Activated CD8-positive, alpha-beta T cell treated with anti-CD3 and anti-CD28 coated beads for 36 hours (primary cell): ENCODE measurements at regions not wholly inside any gene's neighbourhood (a gene's known extent, or its start where the extent isn't known, plus 50 kb on each side); places are given as distances from the start of the nearest gene placed in this dataset.

Experiments used
- ATAC-seq: fragments of 200-7000 bp; cut with Tn5 transposase; one replicate; pipeline ENCODE4 v1.10.0; 2021; ENCODE audit warnings: mild to moderate bottlenecking, moderate library complexity
- CTCF ChIA-PET: fragments of 350-600 bp; sonication (Branson Sonifier 250); formaldehyde crosslinking; loops from one replicate; lab custom pipeline; 2021; ENCODE audit warnings: antibody characterized with exemption; lab: Charles Lee
- POLR2A ChIA-PET: fragments of 350-600 bp; sonication (Branson Sonifier 250); formaldehyde crosslinking; loops from one replicate; lab custom pipeline; 2021; ENCODE audit warnings: antibody characterized with exemption; lab: Charles Lee
- DNase-seq: peaks from one replicate; pipeline ENCODE4 v3.0.0-alpha.2; 2020
- H3K27ac Mint-ChIP-seq: one replicate; pipeline ENCODE4 v1.8.0; 2021; ENCODE audit warnings: mild to moderate bottlenecking, mixed read lengths
- H3K27me3 Mint-ChIP-seq: one replicate; pipeline ENCODE4 v1.8.0; 2021; ENCODE audit warnings: mixed read lengths
- H3K36me3 Mint-ChIP-seq: one replicate; pipeline ENCODE4 v1.8.0; 2021; ENCODE audit warnings: low read depth, mixed read lengths
- H3K4me1 Mint-ChIP-seq: one replicate; pipeline ENCODE4 v1.8.0; 2021; ENCODE audit warnings: low read depth, mixed read lengths
- H3K4me3 Mint-ChIP-seq: one replicate; pipeline ENCODE4 v1.8.0; 2021; ENCODE audit warnings: mild to moderate bottlenecking, moderate library complexity, mixed read lengths
- H3K9me3 Mint-ChIP-seq: one replicate; pipeline ENCODE4 v1.8.0; 2021; ENCODE audit warnings: mixed read lengths
- intact Hi-C: fragments of 100-400 bp; cut with micrococcal nuclease; formaldehyde crosslinking; loops from one replicate; pipeline ENCODE4 v1.10.0; 2022
- TF ChIP-seq, protein P1 (sequence below): fragments of 200-600 bp; IDR thresholded peaks from one replicate; pipeline ENCODE4 v1.8.0; 2022; ENCODE audit warnings: antibody characterized with exemption, mild to moderate bottlenecking

DNA sequence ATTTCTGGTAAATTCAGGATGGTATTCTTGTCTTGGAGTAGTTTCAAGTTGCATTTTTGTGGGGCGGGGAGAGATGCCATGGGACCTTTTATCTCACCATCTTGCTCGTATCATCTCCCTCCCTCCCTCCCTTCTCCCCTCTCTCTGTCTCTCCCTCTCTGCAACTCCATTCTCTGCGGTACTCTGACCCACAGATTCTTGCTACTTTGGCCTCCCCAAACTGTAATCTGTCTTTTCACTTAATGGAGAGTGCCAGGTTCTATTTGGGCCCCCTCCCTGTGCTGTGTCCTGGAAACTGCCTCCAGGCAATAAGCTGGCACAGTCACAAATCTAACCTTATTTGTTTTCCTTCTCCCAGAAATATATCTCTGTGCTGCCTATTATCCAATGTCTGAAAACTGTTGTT is 175.2 kb downstream of the PAWR start:
- intact Hi-C loops = no loop called here
- TF ChIP-seq, protein P1, sequence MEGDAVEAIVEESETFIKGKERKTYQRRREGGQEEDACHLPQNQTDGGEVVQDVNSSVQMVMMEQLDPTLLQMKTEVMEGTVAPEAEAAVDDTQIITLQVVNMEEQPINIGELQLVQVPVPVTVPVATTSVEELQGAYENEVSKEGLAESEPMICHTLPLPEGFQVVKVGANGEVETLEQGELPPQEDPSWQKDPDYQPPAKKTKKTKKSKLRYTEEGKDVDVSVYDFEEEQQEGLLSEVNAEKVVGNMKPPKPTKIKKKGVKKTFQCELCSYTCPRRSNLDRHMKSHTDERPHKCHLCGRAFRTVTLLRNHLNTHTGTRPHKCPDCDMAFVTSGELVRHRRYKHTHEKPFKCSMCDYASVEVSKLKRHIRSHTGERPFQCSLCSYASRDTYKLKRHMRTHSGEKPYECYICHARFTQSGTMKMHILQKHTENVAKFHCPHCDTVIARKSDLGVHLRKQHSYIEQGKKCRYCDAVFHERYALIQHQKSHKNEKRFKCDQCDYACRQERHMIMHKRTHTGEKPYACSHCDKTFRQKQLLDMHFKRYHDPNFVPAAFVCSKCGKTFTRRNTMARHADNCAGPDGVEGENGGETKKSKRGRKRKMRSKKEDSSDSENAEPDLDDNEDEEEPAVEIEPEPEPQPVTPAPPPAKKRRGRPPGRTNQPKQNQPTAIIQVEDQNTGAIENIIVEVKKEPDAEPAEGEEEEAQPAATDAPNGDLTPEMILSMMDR = no peak
- Mint-ChIP-seq H3K4me1 (no peaks in the 10 kb centered on the region), H3K27me3 (no peaks in the 10 kb centered on the region), H3K4me3 (no peak overlapping the region), H3K36me3 (no peaks in the 10 kb centered on the region), H3K9me3 (peaks cover 7% of the 10 kb centered on the region), H3K27ac (no peak overlapping the region)
- ATAC-seq = no peak
- DNase-seq = no peak
- CTCF ChIA-PET = no interaction called here
- POLR2A ChIA-PET = no interaction called here

DNA sequence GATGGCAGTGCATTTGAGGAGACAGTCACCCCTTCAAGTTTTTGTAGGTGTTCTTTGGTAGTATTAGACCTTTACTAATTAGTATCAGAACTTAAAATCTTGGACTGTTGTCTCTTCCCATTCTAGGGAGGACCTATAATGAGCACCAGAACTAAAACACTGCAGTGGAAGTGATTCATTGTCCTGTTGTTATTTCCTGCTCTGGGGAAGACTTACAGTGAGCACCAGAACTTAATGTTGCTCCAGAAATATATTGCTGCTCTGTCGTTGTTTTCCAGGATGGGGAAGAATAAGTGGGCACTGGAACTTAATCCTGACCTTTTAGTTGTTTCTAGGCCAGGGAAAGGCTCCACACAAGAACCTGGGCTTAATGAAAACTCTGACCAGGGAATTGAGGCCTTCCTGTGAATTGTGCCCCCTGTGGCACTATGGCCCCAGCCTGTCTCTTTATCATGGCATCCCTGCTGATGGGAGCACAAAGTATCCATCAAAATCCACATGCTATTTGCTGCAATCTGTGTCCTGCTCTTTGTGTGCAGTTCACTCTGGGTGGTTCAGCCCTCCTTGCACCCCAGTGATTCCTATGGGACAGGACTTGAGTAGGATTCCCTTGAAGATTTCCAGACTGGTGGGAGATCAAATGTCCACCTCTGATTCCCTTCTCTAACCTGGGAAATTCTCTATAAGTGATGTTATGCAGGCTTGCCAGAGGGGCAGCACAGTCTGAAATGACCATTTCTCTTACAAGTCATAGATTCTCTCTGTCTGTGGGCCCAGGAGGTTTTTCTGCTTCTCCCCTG is 175.8 kb downstream of the PAWR start:
- ChIA-PET CTCF (no interaction called here), POLR2A (no interaction called here)
- Mint-ChIP-seq H3K4me1 (no peaks in the 10 kb centered on the region), H3K4me3 (no peak overlapping the region), H3K9me3 (peaks cover 7% of the 10 kb centered on the region), H3K27me3 (no peaks in the 10 kb centered on the region), H3K36me3 (no peaks in the 10 kb centered on the region), H3K27ac (no peak overlapping the region)
- TF ChIP-seq, protein P1 = no peak
- ATAC-seq (no peak), DNase-seq (no peak)
- intact Hi-C loops = no loop called here

- DNase-seq = no peak
- no peak overlapping the region for H3K4me3 Mint-ChIP-seq
- H3K27me3 Mint-ChIP-seq = no peaks in the 10 kb centered on the region
- CTCF ChIA-PET = no interaction called here
- POLR2A ChIA-PET = no interaction called here
- no peaks in the 10 kb centered on the region for H3K36me3 Mint-ChIP-seq
- ATAC-seq = no peak
- intact Hi-C loops = no loop called here
- H3K9me3 Mint-ChIP-seq = peaks cover 7% of the 10 kb centered on the region
- no peak overlapping the region for H3K27ac Mint-ChIP-seq
- no peaks in the 10 kb centered on the region for H3K4me1 Mint-ChIP-seq
- TF ChIP-seq, protein P1 = no peak
Observed at GRCh38 chr12:79512068-79512467, 178.7 kb downstream of the PAWR start.

- H3K27me3 Mint-ChIP-seq = no peaks in the 10 kb centered on the region
- POLR2A ChIA-PET = no interaction called here
- ATAC-seq (no peak), DNase-seq (no peak)
- H3K4me3 Mint-ChIP-seq = no peak overlapping the region
- H3K27ac Mint-ChIP-seq = no peak overlapping the region
- CTCF ChIA-PET = no interaction called here
- TF ChIP-seq, protein P1 = no peak
- H3K9me3 Mint-ChIP-seq = peaks cover under 1% of the 10 kb centered on the region
- no peaks in the 10 kb centered on the region for H3K4me1 Mint-ChIP-seq
- H3K36me3 Mint-ChIP-seq = no peaks in the 10 kb centered on the region
- intact Hi-C loops = no loop called here
Observed at GRCh38 chr12:79508622-79509021, 182.1 kb downstream of the PAWR start.
